GM13976 (cell line): ENCODE measurements at regions not wholly inside any gene's neighbourhood (a gene's known extent, or its start where the extent isn't known, plus 50 kb on each side); places are given as distances from the start of the nearest gene placed in this dataset.

Experiments
- DNase-seq: peaks from one replicate; pipeline ENCODE4 v3.0.0; 2012; ENCODE audit warnings: low spot score
- in situ Hi-C: fragments of 300-500 bp; cut with MboI; formaldehyde crosslinking; loops from one replicate; pipeline ENCODE4 v1.12.0; 2022; ENCODE audit warnings: low sequenced_read_pairs, mixed read lengths, inconsistent platforms; ENCODE audit not compliant: unreplicated experiment
- TF ChIP-seq, protein P1 (sequence below): IDR thresholded peaks from 2 replicates; pipeline ENCODE4 v1.5.1; 2012; ENCODE audit warnings: borderline replicate concordance, mild to moderate bottlenecking; ENCODE audit not compliant: insufficient read depth; ENCODE audit errors: extremely low read depth, missing control alignments, control extremely low read depth

DNA sequence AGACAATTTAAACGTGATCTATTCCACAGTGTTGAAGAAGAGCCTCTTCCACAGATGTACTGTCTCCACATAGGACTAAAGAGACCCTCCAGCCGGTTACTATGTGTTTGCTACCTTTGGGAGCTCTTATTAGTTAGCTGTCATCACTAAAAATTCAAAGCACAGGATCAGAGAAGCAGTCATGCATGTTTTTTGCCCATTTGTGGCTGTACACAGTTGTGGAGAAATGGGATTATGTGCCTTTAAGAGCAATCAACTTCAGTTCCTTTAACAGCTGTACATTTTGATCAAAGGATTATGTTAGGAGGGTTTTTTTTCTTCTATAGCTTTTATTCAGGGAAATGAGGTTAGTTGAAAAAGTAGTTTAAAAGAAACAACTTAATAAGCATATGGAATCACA is 149.0 kb upstream of the SPOCK3 start:
- TF ChIP-seq, protein P1, sequence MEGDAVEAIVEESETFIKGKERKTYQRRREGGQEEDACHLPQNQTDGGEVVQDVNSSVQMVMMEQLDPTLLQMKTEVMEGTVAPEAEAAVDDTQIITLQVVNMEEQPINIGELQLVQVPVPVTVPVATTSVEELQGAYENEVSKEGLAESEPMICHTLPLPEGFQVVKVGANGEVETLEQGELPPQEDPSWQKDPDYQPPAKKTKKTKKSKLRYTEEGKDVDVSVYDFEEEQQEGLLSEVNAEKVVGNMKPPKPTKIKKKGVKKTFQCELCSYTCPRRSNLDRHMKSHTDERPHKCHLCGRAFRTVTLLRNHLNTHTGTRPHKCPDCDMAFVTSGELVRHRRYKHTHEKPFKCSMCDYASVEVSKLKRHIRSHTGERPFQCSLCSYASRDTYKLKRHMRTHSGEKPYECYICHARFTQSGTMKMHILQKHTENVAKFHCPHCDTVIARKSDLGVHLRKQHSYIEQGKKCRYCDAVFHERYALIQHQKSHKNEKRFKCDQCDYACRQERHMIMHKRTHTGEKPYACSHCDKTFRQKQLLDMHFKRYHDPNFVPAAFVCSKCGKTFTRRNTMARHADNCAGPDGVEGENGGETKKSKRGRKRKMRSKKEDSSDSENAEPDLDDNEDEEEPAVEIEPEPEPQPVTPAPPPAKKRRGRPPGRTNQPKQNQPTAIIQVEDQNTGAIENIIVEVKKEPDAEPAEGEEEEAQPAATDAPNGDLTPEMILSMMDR: no peak
- no peak for DNase-seq
- in situ Hi-C loops: no loop called here

- in situ Hi-C loops: no loop called here
- TF ChIP-seq, protein P1: no peak
- no peak for DNase-seq
Observed at GRCh38 chr4:167397586-167397985, 163.3 kb upstream of the SPOCK3 start.

- DNase-seq: no peak
- in situ Hi-C loops: no loop called here
- TF ChIP-seq, protein P1: no peak
Observed at GRCh38 chr4:167399201-167399600, 164.9 kb upstream of the SPOCK3 start.

DNA sequence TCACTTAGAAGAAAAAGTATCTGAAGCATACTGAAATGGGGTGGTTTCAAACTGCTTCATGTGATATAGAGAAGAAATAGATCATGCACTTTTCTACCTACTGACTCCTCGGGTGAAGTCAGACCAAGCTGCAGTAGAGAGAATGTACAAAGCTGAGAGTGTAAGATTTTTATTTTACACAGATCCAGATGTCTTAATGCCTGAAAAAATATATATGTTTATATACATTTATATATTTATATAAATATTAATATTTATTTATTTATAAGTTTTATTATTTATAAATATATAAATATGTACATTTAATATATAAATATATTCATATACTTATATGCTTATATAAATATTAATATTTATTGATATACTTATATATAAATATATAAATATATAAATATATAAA is 171.9 kb upstream of the SPOCK3 start:
- TF ChIP-seq, protein P1: no peak
- in situ Hi-C loops: no loop called here
- no peak for DNase-seq

DNA sequence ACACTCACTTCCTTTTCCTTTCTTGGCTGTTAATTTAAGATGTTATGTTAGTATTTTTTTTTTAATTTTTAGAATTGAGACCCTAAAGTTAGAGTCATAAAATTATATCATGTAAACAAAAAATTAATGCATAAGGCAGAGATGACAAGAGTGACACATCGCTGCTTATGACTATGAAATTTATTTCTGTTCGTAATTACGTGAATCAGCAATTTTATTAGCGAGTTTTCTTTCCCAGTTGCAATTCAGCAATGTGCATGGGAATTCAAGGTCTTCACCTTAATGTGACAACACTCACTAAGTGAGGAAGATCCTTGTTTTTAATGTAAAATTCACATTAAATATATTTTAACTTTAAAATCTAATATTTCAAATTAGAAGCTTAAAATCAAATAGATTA is 181.2 kb upstream of the SPOCK3 start:
- no peak for DNase-seq
- TF ChIP-seq, protein P1: no peak
- in situ Hi-C loops: no loop called here

GRCh38 chr4:167419468-167420140 is 185.3 kb upstream of the SPOCK3 start:
- in situ Hi-C loops: no loop called here
- TF ChIP-seq, protein P1: no peak
- DNase-seq: no peak
